CD4-positive, alpha-beta T cell treated with Interleukin-4 for 1 hour (primary cell): ENCODE measurements at regions not wholly inside any gene's neighbourhood (a gene's known extent, or its start where the extent isn't known, plus 50 kb on each side); places are given as distances from the start of the nearest gene placed in this dataset.
"Not testable (repeated sequence)": the region's sequence is repeated elsewhere in the genome, so short reads cannot be mapped to it uniquely, and the experiment has no call there.

Source experiments
- DNase-seq, 2 donors: peaks; one replicate each; pipeline ENCODE4 v3.0.0-alpha.2; 2020 to 2022

- DNase-seq, result no peak
These were observed 50.8 kb upstream of the ECHDC3 start for GRCh38 chr10:11691319-11691755.

GRCh38 chr10:11689945-11690736 is 52.0 kb upstream of the ECHDC3 start:
- DNase-seq, result no peak

- not testable (repeated sequence) for DNase-seq
These were observed 53.8 kb upstream of the ECHDC3 start for GRCh38 chr10:11688448-11688795.

- no peak for DNase-seq
These were observed 54.3 kb upstream of the ECHDC3 start for GRCh38 chr10:11687779-11688447.

GRCh38 chr10:11687357-11687771 is 54.8 kb upstream of the ECHDC3 start:
- DNase-seq, result no peak

- DNase-seq, result peak; percentile 42 to 77
These were observed 56.4 kb upstream of the ECHDC3 start for GRCh38 chr10:11685787-11686218.

- peak; percentile 53 to 67 for DNase-seq
These were observed 57.2 kb upstream of the ECHDC3 start for GRCh38 chr10:11684717-11685645.

GRCh38 chr10:11684341-11684716 is 57.9 kb upstream of the ECHDC3 start:
- DNase-seq, result peak in 1 of 2 donors; percentile 27

GRCh38 chr10:11683529-11684320 is 58.5 kb upstream of the ECHDC3 start:
- peak in 1 of 2 donors; percentile 25 for DNase-seq

- DNase-seq, result no peak
These were observed 59.3 kb upstream of the ECHDC3 start for GRCh38 chr10:11682851-11683250.

GRCh38 chr10:11682267-11682683 is 59.9 kb upstream of the ECHDC3 start:
- no peak for DNase-seq

GRCh38 chr10:11680496-11680895 is 61.7 kb upstream of the ECHDC3 start:
- DNase-seq, result no peak

GRCh38 chr10:11679946-11680345 is 62.2 kb upstream of the ECHDC3 start:
- DNase-seq, result no peak

GRCh38 chr10:11678074-11678793 is 63.9 kb upstream of the ECHDC3 start:
- peak in 1 of 2 donors; percentile 35 for DNase-seq

- no peak for DNase-seq
These were observed 64.7 kb upstream of the ECHDC3 start for GRCh38 chr10:11677480-11677879.

GRCh38 chr10:11673346-11674280 is 62.2 kb upstream of the USP6NL start:
- DNase-seq, result no peak

- no peak for DNase-seq
These were observed 61.4 kb upstream of the USP6NL start for GRCh38 chr10:11672836-11673235.

- no peak for DNase-seq
These were observed 58.9 kb upstream of the USP6NL start for GRCh38 chr10:11670381-11670780.

GRCh38 chr10:11668847-11669610 is 57.6 kb upstream of the USP6NL start:
- DNase-seq, result no peak

GRCh38 chr10:11667756-11668155 is 56.3 kb upstream of the USP6NL start:
- no peak for DNase-seq
